SK-N-SH treated with all-trans-retinoic acid at 6 μM for 48 hours (cell line): ENCODE measurements at regions not wholly inside any gene's neighbourhood (a gene's known extent, or its start where the extent isn't known, plus 50 kb on each side); places are given as distances from the start of the nearest gene placed in this dataset.

Experiments used
- ARNTL ChIP-seq: fragments of 450-650 bp; formaldehyde crosslinking; IDR thresholded peaks from 2 replicates; pipeline ENCODE4 v1.5.0; 2020; ENCODE audit warnings: low read depth, mild to moderate bottlenecking, moderate library complexity, borderline replicate concordance
- CREB5 ChIP-seq: fragments of 250-450 bp; sonication (Bioruptor Pico); IDR thresholded peaks from 2 replicates; pipeline ENCODE4 v1.5.1; 2020; ENCODE audit warnings: low read depth, mild to moderate bottlenecking, moderate library complexity
- CSDC2 ChIP-seq: fragments of 250-450 bp; sonication (Bioruptor Pico); IDR thresholded peaks from 2 replicates; pipeline ENCODE4 v1.5.0; 2020; ENCODE audit warnings: mild to moderate bottlenecking, moderate library complexity
- CSRNP3 ChIP-seq: fragments of 250-450 bp; sonication (Bioruptor Pico); IDR thresholded peaks from 2 replicates; pipeline ENCODE4 v1.5.1; 2021; ENCODE audit warnings: mild to moderate bottlenecking, moderate library complexity
- GLIS3 ChIP-seq: fragments of 250-450 bp; sonication (Bioruptor Pico); IDR thresholded peaks from 2 replicates; pipeline ENCODE4 v1.5.0; 2020; ENCODE audit warnings: mild to moderate bottlenecking, moderate library complexity
- ISL1 ChIP-seq: fragments of 250-450 bp; sonication (Bioruptor Pico); IDR thresholded peaks from 2 replicates; pipeline ENCODE4 v2.1.2; 2022; ENCODE audit warnings: mild to moderate bottlenecking, moderate library complexity
- OSR1 ChIP-seq: fragments of 250-450 bp; sonication (Bioruptor Pico); IDR thresholded peaks from 2 replicates; pipeline ENCODE4 v1.8.0; 2022; ENCODE audit warnings: moderate library complexity, mild to moderate bottlenecking, inconsistent platforms
- PATZ1 ChIP-seq: fragments of 250-450 bp; sonication (Bioruptor Pico); IDR thresholded peaks from 2 replicates; pipeline ENCODE4 v1.8.0; 2020; ENCODE audit warnings: mild to moderate bottlenecking, moderate library complexity, borderline replicate concordance
- POU6F1 ChIP-seq: fragments of 250-450 bp; sonication (Bioruptor Pico); IDR thresholded peaks from 2 replicates; pipeline ENCODE4 v1.8.0; 2021; ENCODE audit warnings: low read depth, mild to moderate bottlenecking, moderate library complexity, borderline replicate concordance
- PPARA ChIP-seq: fragments of 250-450 bp; sonication (Bioruptor Pico); IDR thresholded peaks from 2 replicates; pipeline ENCODE4 v1.5.0; 2020; ENCODE audit warnings: mild to moderate bottlenecking, borderline replicate concordance
- RARB ChIP-seq: fragments of 250-450 bp; sonication (Bioruptor Pico); IDR thresholded peaks from 2 replicates; pipeline ENCODE4 v1.8.0; 2021; ENCODE audit warnings: mild to moderate bottlenecking, moderate library complexity
- TSHZ2 ChIP-seq: fragments of 250-450 bp; sonication (Bioruptor Pico); IDR thresholded peaks from 2 replicates; pipeline ENCODE4 v1.5.0; 2020; ENCODE audit warnings: mild to moderate bottlenecking, moderate library complexity
- ZFP3 ChIP-seq: fragments of 250-450 bp; sonication (Bioruptor Pico); IDR thresholded peaks from 2 replicates; pipeline ENCODE4 v1.5.0; 2020; ENCODE audit warnings: mild to moderate bottlenecking, moderate library complexity
- ZFP30 ChIP-seq: fragments of 450-650 bp; formaldehyde crosslinking; IDR thresholded peaks from 2 replicates; pipeline ENCODE4 v1.5.0; 2022; ENCODE audit warnings: mild to moderate bottlenecking, moderate library complexity

GRCh38 chr9:87095951-87096350 lies 148.6 kb upstream of the GAS1 start:
- TF ChIP-seq GLIS3 (no peak), RARB (no peak), OSR1 (CRISPR knock-in tag) (no peak), ZFP3 (no peak), PATZ1 (CRISPR knock-in tag) (no peak), TSHZ2 (CRISPR knock-in tag) (no peak), CSDC2 (CRISPR knock-in tag) (no peak), PPARA (CRISPR knock-in tag) (no peak), CREB5 (CRISPR knock-in tag) (no peak), ISL1 (CRISPR knock-in tag) (no peak), CSRNP3 (CRISPR knock-in tag) (no peak), POU6F1 (CRISPR knock-in tag) (no peak), ZFP30 (CRISPR knock-in tag) (no peak), ARNTL (CRISPR knock-in tag) (no peak)
